ENCODE measurements at regions not wholly inside any gene's neighbourhood (a gene's known extent, or its start where the extent isn't known, plus 50 kb on each side); places are given as distances from the start of the nearest gene placed in this dataset.

- TF ChIP-seq CTCF (IDR thresholded peaks at IDR 0.05 in 4 of 5, conservative IDR thresholded peaks at IDR 0.05 in 1 of 5) (no peak), POLR2A (IDR thresholded peaks at IDR 0.05) (no peak)
Observed at GRCh38 chr11:90744169-90744568, 521.3 kb upstream of the CHORDC1 start.
